Activated CD8-positive, alpha-beta memory T cell treated with anti-CD3 and anti-CD28 coated beads for 36 hours (primary cell): ENCODE measurements at regions not wholly inside any gene's neighbourhood (a gene's known extent, or its start where the extent isn't known, plus 50 kb on each side); places are given as distances from the start of the nearest gene placed in this dataset.

Source experiments
- CTCF ChIA-PET: fragments of 350-600 bp; sonication (Branson Sonifier 250); formaldehyde crosslinking; loops from one replicate; lab custom pipeline; 2021; ENCODE audit warnings: antibody characterized with exemption; lab: Charles Lee
- POLR2A ChIA-PET: fragments of 350-600 bp; sonication (Branson Sonifier 250); formaldehyde crosslinking; loops from one replicate; lab custom pipeline; 2021; ENCODE audit warnings: antibody characterized with exemption; lab: Charles Lee

DNA sequence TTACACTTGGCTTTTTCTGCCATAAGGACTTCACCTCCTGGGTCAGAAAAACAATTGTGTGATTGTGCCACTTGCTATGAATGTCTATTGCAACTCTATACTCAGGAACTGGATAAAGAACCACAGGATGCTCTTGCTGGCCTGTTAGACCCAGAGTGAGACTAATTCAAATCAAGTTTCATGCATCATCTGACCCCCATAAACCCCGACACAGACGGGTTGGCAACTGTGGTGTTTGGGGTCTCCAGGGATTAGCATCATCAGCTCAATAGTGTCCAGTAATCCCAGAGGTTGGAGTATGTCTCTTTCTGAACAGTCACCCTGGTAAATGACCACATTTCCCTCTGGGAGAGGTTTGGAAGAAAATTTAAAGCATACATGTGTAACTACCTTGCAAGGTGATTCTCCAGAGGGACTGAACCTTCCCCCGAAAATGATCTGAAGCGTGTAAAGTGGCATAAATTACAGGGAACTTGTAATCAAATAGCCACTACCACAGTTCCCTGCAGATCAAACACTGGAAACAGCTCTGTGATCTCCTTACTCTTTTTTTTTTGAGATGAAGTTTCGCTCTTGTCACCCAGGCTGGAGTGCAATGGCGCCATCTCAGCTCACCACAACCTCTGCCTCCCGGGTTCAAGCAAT, 1097.6 kb downstream of the TBC1D22A start:
- POLR2A ChIA-PET, result no interaction called here
- CTCF ChIA-PET, result no interaction called here

DNA sequence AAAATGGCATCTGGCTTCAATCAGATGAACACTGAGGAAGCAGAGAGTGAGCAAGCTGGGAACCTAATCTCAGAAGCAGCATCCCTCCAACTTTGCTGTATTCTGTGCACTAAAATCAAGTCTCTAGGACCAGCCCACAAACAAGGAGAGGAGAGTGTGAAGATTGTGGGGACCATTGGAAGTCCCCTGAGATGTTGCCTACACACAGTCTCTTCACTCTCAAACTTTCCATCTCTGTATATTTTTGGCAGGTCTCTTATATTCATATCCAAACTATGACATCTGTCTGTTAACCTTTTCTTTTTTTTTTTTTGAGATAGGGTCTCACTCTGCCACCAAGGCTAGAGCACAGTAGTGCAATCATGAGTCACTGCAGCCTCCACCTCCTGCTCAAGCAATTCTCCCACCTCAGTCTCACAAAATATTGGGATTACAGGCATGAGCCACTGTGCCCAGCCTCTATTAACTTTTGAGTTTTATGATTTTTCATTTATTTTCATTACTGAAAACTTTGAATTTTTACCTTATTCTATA, 1096.4 kb downstream of the TBC1D22A start:
- ChIA-PET CTCF (no interaction called here), POLR2A (no interaction called here)

DNA sequence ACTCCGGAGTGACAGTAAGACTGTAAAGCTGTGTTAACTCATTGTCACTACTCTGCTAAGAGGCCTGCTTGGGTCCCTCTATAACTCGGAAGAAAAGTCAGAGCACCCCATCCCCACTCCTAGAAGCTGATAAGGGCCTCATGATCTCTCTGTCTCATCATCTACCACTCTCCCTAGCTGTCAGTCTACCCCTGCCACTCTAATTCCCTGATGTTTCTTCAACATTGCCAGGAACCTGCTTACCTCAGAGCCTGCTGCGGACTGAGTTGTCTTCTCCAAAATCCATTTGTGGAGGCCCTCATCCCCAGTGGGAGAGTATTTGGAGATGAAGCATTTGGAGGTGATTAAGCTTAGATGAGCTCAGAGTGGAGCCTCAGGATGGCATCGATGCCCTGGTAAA, 1092.2 kb downstream of the TBC1D22A start:
- POLR2A ChIA-PET, result no interaction called here
- CTCF ChIA-PET, result no interaction called here

DNA sequence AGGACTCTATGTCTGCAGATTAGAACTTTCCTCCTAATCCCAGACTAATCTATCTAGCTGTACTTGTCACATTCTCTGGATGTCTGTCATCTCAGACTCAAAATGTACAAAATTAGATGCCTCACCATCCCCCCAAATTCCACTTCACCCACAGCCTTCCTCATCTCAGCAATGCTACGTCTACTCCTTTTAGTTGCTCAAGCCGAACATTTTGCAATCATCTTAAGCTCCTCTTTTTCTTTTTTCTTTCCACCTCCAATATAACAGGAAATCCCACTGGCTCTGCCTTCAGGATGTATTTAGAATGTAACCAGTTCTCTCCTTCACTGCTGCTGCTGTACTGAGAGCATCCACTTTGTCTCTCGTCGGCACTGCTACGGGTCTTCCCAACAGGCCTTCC, 1091.8 kb downstream of the TBC1D22A start:
- ChIA-PET CTCF (no interaction called here), POLR2A (no interaction called here)

DNA sequence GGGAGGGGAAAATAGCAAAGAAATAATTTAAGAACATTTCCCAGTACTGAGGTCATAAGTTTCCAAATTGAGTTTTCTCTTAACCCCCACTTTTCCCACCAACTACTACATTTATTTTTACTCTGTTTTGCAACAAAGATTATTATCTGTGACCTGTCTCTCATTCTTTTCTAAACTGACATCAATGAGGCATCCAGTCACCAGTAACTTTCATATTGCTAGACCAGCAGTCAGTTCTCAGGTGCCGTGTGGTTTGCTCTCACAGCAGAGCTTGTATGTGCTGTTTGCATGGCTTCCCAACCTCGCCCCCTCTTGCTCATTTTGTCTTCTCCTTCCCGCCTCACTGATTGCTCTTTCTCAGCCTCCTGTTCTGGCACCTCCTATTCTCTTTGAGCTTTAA, 1091.3 kb downstream of the TBC1D22A start:
- ChIA-PET CTCF (no interaction called here), POLR2A (no interaction called here)

DNA sequence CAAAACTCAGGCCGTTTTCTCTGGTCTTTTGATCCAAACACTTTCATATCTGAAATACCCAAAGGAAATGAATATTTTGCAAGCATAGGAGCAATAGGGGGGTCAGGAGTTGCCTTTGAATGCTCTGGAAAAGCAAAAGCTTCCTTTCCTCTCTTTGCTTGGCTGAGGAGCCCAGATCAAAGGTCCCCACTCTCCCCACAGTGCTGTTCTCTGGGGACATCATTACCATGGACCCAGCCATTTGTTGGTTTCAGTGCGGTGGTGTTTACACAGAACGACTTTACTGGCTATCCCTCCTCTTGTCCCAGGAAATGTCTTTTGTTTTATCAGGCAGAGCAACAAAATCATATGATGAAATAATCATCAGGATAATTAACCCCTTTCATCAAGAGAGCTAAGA, 1089.1 kb downstream of the TBC1D22A start:
- ChIA-PET CTCF (no interaction called here), POLR2A (no interaction called here)

DNA sequence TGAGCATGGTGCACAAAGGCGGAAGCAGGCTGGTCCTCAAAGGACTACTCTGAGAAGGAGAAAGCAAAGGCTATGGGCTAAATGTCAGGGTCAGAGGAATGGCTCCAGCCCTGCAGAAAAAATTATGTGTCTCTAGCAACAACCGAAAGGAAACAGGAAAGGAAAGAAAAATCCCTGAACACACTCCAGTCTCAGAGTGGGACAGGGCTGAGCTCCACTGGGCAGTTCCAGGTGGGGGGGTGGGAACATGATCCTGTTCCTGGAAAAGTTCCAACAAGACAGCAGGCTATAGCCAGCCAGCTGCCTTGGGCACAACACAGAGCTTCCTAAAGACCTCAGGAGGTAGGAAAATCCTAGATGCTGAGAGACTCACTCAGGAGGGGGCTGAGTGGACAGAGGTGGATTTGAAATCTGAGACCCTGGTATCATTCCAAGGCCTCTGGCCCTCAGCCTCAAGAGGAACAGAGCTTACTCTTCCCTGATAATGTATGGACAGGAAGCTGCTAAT, 1088.2 kb downstream of the TBC1D22A start:
- CTCF ChIA-PET, result no interaction called here

DNA sequence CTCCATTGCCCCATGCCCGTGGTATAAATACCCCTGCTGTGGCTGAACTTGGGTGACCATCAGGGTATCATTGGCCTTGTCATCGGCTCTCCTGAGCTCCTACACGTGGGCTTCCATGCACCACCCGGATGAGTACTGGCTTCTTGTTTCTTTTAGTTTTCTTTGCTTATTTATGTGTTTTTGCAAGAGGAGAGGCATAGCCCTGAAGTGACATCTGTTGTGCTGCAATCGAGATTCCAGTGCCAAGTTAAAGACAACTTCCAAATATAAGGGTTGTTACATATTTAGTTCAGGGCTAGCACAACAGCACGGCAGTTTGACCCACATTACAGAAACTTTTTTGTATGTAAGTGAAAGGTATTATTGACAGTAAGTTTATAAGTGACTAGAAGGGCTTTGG, 1087.1 kb downstream of the TBC1D22A start:
- ChIA-PET POLR2A (no interaction called here), CTCF (no interaction called here)

More for the DNA sequence above, 1088.2 kb downstream of the TBC1D22A start:
- POLR2A ChIA-PET, result no interaction called here

DNA sequence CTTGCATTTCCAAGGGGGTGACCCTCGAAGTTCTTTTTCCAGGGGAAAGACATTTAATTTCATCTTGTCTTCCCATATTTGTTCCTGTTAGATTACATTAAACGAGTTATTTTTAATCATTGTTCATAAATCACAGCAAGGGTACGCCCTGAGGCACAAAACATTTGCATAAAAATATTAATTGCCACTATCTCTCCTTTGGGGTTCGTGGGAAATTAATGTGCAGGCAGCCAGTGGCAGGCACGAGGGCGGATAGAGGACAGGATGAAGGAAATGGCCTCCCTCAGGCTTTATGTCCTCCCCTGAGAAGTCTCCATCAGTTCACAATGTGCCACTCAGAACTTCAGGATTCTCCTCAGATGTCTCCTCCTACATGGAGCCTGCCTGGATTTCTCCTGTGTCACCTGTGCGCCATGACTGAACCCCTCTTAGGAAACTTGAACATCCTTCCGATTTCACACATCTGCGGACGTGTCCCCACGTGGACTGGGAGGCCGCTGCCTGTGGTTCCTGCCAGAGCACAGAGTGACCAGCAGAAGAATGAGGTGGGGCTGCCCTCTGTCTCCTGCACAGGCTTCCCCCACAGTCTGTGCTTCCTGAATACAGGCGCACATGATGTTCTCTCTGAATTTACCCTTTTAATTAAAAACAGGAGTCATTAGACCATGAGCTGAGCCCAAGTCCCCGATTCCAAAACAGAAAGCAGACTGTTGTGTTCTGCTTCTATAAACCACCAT, 1085.9 kb downstream of the TBC1D22A start:
- POLR2A ChIA-PET, result no interaction called here
- CTCF ChIA-PET, result no interaction called here

DNA sequence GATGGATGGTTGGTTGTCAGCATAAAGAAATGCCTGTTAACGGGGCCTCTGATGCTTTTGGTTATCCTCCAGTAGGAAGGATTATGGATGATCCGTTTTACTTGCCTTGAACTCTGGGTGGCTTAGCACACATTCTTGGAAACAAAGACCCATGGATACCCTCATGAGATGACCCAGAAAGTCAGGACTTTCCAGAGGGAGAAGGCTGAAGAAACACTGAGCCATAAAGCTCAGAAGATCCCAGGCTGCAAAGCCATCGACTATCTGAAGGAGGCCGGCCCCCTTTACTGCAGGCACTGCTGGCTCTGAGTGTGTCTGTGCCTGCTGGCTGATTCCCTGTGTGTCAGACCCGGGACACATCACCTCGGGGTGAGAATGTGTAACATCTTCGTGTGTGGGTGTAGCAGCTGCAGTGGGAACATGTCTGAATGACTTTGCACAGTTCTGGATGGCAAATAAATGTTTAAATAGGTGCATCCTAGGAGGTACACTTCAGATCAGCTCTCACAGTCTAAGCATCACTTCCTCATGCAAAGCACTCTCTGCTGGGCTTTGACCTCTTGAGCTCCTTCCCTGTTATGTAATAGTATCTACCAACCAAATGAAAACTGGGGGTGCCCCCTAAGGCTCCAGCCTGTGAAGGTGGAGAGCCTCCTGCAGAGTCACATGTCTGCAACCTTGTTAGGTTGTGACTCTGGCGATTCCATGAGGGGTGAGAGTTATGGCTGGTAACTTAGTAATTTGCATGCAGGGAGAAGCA, 1084.9 kb downstream of the TBC1D22A start:
- ChIA-PET CTCF (no interaction called here), POLR2A (no interaction called here)

DNA sequence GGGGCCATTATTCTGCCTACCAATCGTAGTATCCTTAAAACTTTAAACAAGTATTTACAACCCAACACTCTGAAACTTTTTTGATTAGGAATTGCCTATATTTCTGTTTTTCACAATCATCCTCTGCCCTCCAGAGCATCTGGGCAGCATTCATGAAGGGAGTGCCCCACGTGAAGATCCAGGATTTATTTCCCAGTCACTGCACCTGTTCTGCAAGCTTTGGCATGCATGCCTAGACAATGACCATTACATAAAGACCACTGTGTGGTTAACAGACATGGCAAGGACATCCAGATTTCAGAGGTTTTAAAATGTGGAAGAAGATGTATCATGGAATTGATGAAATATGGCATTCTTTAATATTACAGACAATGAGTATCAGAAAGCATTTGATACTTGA, 1083.8 kb downstream of the TBC1D22A start:
- ChIA-PET POLR2A (no interaction called here), CTCF (no interaction called here)

DNA sequence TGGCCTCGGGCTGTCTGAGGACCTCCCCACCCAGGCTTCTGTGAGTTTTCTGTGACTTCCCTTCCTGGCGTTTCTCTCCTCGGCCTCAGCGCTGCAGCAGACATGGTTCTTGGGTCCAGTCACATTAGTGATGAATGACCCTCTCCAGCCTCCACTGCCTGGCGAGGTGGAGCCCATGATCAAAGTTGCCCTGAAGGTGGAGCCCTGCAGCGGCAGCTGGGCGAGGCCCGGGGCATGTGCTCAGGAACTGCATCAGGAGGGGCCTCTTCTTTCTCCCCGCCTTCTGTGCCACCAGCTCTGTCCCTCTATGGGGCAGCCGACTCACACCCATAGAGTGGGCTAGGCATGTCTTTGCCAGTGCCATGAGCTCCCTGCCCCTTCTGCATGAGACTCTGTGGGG, 1079.7 kb downstream of the TBC1D22A start:
- CTCF ChIA-PET, result no interaction called here
- POLR2A ChIA-PET, result no interaction called here

DNA sequence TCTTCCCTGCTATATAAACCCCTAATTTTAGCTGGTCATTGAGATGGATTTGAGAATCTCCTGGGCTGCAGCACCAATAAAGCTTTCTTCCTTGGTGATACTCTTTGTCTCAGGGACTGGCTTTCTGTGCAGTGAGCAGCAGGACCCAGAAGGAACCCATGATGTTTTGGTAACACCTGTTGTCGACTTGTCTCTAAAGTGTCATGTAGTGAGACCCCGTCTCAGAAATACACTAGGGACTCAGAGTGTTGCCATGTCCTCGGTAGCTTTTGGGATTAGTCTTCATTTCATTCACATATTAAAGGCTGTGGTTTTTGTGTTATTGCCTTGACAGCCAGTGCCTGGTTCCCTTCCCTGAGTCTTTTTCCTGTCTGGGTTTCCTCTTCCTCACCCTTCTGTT, 1078.7 kb downstream of the TBC1D22A start:
- CTCF ChIA-PET, result no interaction called here
- POLR2A ChIA-PET, result no interaction called here

DNA sequence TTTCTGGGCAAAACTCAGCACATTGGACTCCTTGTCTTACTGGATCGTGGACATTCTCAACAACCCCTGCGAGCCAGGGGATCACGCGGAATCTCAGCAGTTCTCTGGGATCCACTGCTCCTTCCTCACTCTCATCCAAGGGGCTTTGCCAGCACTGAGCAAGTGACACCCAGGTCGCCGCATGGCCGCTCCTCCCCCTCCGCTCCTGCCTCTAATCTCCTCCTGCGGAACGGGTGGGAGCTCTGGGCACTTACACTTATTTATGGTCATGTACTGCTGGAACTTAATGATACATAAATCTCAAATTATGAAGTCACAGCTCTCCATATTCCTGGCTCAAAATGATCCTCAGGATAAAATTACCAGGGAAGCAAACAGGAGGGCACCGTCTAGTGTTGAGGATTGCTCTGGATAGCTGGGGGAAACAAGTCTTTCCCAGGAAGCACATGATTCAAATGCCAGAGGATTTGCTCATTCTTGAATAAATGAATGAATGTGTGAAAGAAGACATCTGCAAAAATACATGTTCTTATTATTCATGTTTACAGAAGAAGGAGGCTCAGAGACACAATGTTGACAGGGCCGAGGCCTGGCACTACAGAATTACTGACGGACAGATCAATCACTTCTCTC, 1077.3 kb downstream of the TBC1D22A start:
- ChIA-PET CTCF (no interaction called here), POLR2A (no interaction called here)

DNA sequence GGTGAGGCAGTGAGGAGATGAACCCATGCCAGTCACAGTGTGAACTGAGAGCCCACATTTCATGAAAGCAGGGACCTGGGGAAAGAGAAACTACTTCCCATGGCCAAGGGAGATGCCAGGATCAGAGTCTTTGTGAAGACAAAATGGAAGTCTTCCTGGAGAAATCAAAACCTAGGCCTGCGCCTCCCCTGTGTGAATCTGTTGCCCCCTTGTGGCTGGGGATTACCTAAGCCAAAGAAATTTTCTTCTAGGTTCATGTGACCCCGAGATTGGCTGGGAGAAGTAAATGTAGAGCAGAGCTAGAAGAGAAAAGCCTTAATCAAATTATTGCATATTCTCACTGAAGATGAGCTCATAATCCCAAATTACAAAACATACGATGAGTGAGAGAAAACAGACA, 1075.3 kb downstream of the TBC1D22A start:
- POLR2A ChIA-PET, result no interaction called here
- CTCF ChIA-PET, result no interaction called here

DNA sequence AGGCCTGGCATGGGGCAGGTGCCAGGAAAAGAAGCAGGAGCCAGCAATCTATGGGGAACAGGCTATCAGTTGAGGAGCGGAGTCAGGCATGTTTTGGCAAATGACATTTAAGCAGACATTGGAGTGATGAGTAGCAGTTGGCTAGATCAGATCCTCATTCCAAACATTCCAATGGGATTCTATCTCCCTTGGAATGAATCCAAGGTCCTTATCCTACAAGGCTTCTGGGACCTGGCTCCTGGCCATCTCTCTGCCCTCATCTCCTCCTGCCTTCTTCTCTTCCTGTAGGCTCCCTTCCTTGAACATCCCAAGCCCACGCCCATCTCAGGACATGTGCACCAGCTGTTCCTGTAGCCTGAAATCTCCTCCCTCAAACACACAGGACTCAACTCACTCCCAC, 1074.5 kb downstream of the TBC1D22A start:
- ChIA-PET CTCF (no interaction called here), POLR2A (no interaction called here)

DNA sequence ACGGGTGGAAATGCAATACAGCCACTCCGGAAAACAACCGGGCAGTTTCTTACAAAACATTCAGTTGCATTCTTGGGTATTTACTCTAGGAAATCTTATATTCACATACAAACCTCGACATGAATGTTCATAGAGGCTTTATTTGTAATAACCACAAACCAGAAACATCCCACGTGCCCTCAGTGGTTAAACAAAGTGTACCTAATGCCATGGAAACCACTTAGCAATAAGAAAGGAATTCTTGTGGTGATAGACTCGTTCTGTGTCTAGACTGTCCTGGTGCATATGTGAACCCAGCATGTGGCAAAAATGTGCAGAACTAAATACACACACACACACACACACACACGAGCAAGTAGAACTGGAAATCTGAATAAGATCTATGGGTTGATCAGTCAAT, 1073.3 kb downstream of the TBC1D22A start:
- ChIA-PET CTCF (no interaction called here), POLR2A (no interaction called here)

DNA sequence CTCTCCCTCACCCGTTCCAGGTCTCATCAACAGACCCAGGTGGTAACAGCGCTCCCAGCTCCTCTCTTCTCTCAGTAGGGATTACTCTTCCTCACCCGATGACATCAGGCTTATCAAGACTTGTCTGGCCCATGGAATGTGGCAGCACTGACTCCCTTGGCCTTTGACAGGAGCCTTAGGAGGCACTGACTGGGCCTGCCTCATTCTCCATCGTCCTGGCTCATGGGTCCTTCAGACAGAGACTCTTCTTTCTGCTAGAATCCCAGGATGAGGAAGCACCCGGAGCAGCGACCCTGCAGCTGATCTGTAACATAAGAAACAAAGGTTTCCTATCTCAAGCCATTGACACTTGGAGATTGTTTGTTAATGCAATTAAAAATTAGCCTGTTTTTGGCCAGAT, 1063.6 kb downstream of the TBC1D22A start:
- POLR2A ChIA-PET, result no interaction called here
- CTCF ChIA-PET, result no interaction called here

DNA sequence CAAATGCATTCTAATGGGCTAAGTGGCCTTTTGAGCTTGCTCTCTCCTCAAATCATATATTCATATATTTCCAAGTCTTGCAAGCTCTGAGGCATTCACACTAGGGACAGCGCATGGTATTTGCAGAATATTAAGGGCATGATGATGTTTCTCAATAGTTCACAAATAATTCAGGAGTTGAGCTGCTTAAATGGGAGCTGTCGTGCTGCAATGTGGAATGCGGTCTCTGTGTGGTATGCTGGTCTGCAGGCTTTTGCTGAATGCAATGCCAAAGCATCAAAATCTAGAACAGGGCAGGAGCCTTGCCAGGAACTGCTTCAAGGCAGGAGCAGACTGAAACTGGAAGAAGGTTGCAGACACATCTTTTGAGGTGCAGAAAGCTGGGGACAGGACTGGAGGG, 1060.0 kb downstream of the TBC1D22A start:
- ChIA-PET POLR2A (no interaction called here), CTCF (no interaction called here)

DNA sequence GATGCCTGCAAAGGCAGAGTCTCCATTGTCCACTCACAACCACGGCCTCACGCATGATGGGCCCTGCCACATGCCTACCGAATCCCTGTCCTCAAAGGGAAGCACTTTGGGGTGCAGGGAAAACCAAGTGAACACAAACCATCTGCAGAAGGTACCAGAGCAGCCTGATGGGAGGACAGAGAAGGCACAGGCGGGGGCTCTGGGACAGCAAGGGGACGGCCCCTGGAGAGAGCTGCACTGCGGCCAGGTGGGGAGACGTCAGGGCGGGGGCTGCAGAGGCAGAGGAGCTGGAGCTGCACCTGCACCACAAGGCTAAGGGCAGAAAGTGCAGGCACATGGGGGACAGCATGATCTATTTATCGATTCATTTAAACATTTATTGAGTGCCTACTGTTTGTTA, 1056.0 kb downstream of the TBC1D22A start:
- CTCF ChIA-PET, result no interaction called here
- POLR2A ChIA-PET, result no interaction called here
